Glutamatergic neuron (in vitro differentiated cells): ENCODE measurements at regions not wholly inside any gene's neighbourhood (a gene's known extent, or its start where the extent isn't known, plus 50 kb on each side); places are given as distances from the start of the nearest gene placed in this dataset.
A peak's percentile ranks its signal among the peaks of the same experiment; 100 is the strongest.

Experiments used
- DNase-seq: peaks from one replicate; pipeline ENCODE4 v3.0.0; 2022
- H3K27ac Mint-ChIP-seq: one replicate; pipeline ENCODE4 v1.8.0; 2020; ENCODE audit warnings: mild to moderate bottlenecking, mixed read lengths, inconsistent platforms; ENCODE audit not compliant: unreplicated experiment
- H3K27me3 Mint-ChIP-seq: one replicate; pipeline ENCODE4 v1.8.0; 2020; ENCODE audit warnings: mild to moderate bottlenecking, moderate library complexity, mixed read lengths, inconsistent platforms; ENCODE audit not compliant: unreplicated experiment
- H3K36me3 Mint-ChIP-seq: one replicate; pipeline ENCODE4 v1.8.0; 2020; ENCODE audit warnings: mild to moderate bottlenecking, mixed read lengths, inconsistent platforms; ENCODE audit not compliant: unreplicated experiment
- H3K4me1 Mint-ChIP-seq: one replicate; pipeline ENCODE4 v1.8.0; 2020; ENCODE audit warnings: mild to moderate bottlenecking, low read depth, mixed read lengths, inconsistent platforms; ENCODE audit not compliant: unreplicated experiment
- H3K4me3 Mint-ChIP-seq: one replicate; pipeline ENCODE4 v1.8.0; 2020; ENCODE audit warnings: mild to moderate bottlenecking, mixed read lengths, inconsistent platforms; ENCODE audit not compliant: unreplicated experiment
- H3K9me3 Mint-ChIP-seq: one replicate; pipeline ENCODE4 v1.8.0; 2020; ENCODE audit warnings: mild to moderate bottlenecking, moderate library complexity, mixed read lengths, inconsistent platforms; ENCODE audit not compliant: unreplicated experiment
- TF ChIP-seq, protein P1 (sequence below): fragments of 200-600 bp; sonication (generic); IDR thresholded peaks from one replicate; pipeline ENCODE4 v1.5.0; 2021; ENCODE audit not compliant: partially characterized antibody, unreplicated experiment

- TF ChIP-seq, protein P1, sequence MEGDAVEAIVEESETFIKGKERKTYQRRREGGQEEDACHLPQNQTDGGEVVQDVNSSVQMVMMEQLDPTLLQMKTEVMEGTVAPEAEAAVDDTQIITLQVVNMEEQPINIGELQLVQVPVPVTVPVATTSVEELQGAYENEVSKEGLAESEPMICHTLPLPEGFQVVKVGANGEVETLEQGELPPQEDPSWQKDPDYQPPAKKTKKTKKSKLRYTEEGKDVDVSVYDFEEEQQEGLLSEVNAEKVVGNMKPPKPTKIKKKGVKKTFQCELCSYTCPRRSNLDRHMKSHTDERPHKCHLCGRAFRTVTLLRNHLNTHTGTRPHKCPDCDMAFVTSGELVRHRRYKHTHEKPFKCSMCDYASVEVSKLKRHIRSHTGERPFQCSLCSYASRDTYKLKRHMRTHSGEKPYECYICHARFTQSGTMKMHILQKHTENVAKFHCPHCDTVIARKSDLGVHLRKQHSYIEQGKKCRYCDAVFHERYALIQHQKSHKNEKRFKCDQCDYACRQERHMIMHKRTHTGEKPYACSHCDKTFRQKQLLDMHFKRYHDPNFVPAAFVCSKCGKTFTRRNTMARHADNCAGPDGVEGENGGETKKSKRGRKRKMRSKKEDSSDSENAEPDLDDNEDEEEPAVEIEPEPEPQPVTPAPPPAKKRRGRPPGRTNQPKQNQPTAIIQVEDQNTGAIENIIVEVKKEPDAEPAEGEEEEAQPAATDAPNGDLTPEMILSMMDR: no peak
- no peaks in the 10 kb centered on the region for H3K27me3 Mint-ChIP-seq
- DNase-seq: no peak
Observed at GRCh38 chrX:138157850-138158249, 553.7 kb downstream of the FGF13 start.

GRCh38 chrX:138191998-138192397 lies 519.5 kb downstream of the FGF13 start:
- H3K4me3 Mint-ChIP-seq: no peak overlapping the region
- no peaks in the 10 kb centered on the region for H3K9me3 Mint-ChIP-seq
- H3K4me1 Mint-ChIP-seq: no peaks in the 10 kb centered on the region
- TF ChIP-seq, protein P1: peak; percentile 53
- no peak overlapping the region for H3K27ac Mint-ChIP-seq
- DNase-seq: peak; percentile 33
- H3K27me3 Mint-ChIP-seq: no peaks in the 10 kb centered on the region
- H3K36me3 Mint-ChIP-seq: no peaks in the 10 kb centered on the region

More at GRCh38 chrX:138157850-138158249, 553.7 kb downstream of the FGF13 start:
- Mint-ChIP-seq H3K4me1 (no peaks in the 10 kb centered on the region), H3K9me3 (no peaks in the 10 kb centered on the region), H3K4me3 (no peak overlapping the region), H3K27ac (no peak overlapping the region), H3K36me3 (no peaks in the 10 kb centered on the region)

- Mint-ChIP-seq H3K27me3 (no peaks in the 10 kb centered on the region), H3K4me3 (no peak overlapping the region), H3K4me1 (no peaks in the 10 kb centered on the region), H3K9me3 (peaks cover 1% of the 10 kb centered on the region), H3K27ac (no peak overlapping the region), H3K36me3 (no peaks in the 10 kb centered on the region)
- TF ChIP-seq, protein P1: no peak
- no peak for DNase-seq
Observed at GRCh38 chrX:138229718-138230117, 481.8 kb downstream of the FGF13 start.

DNA sequence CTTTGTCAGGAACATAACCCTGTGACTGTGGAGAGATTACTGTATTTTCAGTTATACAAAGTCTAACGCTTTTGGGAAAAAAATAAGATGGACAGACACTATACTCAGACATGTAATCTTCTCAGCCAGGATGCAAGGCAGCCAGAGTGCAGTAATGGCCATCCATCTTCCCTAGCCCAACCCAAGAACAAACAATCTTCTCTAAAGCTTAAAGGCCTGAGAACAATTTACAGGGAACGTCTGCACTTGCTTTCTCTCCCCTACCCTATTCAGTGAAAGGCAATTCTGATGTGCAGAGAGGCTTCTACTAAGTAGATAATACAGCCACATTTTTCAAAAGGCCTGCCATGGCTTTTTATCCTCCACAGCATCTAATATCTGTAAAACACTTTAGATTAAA lies 471.3 kb downstream of the FGF13 start:
- no peak overlapping the region for H3K4me3 Mint-ChIP-seq
- no peak overlapping the region for H3K27ac Mint-ChIP-seq
- no peak for DNase-seq
- no peaks in the 10 kb centered on the region for H3K4me1 Mint-ChIP-seq
- H3K27me3 Mint-ChIP-seq: no peaks in the 10 kb centered on the region
- TF ChIP-seq, protein P1: no peak
- no peaks in the 10 kb centered on the region for H3K36me3 Mint-ChIP-seq
- no peaks in the 10 kb centered on the region for H3K9me3 Mint-ChIP-seq

DNA sequence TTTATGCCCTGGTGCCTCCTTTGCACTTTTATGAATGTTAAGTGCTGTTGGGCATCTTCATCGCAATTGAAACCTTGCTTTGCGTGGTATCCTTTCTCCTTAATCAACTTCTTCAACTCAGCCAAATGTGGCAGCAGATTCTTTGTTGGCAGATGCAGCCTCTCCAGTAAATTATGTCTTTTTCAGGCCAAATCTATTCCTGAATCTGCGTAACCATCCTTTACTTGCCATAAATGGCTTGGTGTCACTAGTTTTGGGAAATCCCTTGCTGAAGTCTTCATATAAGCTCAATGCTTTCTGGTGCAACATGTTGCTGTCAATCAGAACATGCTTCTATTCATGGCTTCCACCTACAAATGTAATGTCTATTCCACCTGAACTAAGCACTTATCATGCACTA lies 457.5 kb downstream of the FGF13 start:
- H3K27ac Mint-ChIP-seq: no peak overlapping the region
- H3K9me3 Mint-ChIP-seq: peaks cover 2% of the 10 kb centered on the region
- H3K27me3 Mint-ChIP-seq: peaks cover 1% of the 10 kb centered on the region

More for the DNA sequence above, 457.5 kb downstream of the FGF13 start:
- no peaks in the 10 kb centered on the region for H3K36me3 Mint-ChIP-seq
- no peaks in the 10 kb centered on the region for H3K4me1 Mint-ChIP-seq
- TF ChIP-seq, protein P1: no peak
- no peak for DNase-seq
- H3K4me3 Mint-ChIP-seq: no peak overlapping the region
